Frontal cortex (tissue), 3 donors: ENCODE measurements at regions not wholly inside any gene's neighbourhood (a gene's known extent, or its start where the extent isn't known, plus 50 kb on each side); places are given as distances from the start of the nearest gene placed in this dataset.
"Not testable (repeated sequence)": the region's sequence is repeated elsewhere in the genome, so short reads cannot be mapped to it uniquely, and the experiment has no call there.

Experiments
- DNase-seq, 2 donors: peaks; one replicate each; pipeline ENCODE4 v3.0.0; 2012; ENCODE audit warnings: low spot score in 2 of 2
- FAIRE-seq: peaks from 2 replicates; lab custom pipeline; 2012; peaks lifted over from hg19 to GRCh38; lab: Jason Lieb, UNC
- donor health status: control.
- donor health status: control.
- donor health status: control.

DNA sequence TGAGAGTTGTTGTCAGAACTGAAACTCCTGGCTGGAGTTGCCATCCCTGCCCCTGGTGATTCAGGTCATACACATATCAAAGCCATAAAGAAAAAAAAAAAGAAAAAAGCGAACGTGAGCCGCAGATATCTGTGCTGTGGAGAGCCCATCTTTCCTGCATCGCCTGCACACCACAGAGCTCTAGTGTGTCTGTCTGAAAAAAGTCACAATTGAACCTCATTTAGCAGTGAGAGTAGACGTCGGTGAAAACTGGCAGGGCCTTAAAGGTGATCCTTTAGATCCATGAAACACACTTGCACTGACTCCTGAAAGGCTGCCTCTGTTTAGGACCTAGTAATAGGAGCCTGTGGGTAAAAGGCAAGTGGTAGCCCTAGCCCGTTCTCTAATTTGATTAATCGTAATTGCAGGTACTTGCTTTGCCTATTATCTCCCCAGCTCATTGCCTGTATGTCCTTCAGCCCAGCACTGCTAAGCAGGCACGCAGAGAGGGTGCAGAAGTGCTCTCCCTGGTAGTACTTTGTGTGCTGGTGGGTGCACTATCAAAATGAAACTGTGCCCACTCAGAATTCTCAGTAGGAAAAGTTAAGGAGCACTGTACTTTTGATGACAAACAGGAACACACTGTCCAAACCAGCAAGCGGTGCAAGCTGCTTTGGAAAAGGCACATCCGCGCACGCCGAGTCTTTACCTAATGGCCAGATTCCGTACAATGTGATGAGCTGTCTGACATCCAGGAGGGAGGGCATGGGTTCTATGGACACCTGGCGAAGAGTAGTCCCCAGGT is 103.5 kb upstream of the ASB18 start:
- FAIRE-seq: no peak
- no peak for DNase-seq

DNA sequence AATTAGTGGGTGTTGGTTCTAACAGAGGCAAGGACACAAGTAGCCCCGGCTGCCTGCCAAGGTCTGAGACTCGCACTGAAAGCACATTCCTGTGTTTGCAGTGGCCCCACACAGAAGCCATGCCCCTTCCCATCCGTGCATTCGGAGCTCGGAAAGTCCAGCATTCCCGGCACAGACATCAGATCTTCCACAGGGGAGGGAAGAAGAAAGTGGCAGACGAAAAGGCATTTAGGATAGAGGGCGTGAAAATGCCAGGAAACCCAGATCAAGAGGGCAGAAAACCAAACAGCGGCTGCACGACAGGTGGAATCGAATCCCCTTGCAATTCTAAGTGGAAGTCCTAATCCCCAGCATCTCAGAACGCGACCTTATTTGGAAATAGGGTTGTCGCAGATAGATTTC is 105.5 kb upstream of the ASB18 start:
- FAIRE-seq (no peak), DNase-seq (no peak)

DNA sequence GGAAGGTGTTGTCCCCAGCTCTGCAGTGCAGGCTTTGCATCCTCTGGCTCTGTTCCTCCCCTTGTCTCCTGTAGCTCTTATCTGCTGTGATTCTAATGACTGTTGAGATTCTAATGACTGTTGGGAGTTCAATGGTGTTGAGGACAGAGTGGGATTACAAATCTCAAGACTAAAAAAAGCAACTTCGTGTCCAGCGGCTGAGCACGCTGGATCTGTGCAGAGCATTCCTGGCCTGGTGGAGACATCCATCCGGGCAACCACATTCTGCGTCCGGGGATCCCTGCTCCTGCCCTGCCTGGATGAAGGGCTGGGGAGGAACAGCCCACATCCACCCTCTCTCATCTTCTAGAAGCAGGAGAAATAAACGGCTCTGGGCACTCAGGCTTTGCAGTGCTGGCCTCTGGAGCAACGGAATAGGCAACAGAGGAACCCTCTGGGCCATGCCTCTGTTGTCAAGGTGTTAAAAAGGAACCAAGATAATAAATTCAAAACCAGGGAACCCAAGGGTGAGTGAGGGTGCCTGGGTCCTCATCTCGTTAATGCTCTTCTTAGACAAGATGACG is 106.7 kb upstream of the ASB18 start:
- FAIRE-seq (no peak), DNase-seq (no peak)

DNA sequence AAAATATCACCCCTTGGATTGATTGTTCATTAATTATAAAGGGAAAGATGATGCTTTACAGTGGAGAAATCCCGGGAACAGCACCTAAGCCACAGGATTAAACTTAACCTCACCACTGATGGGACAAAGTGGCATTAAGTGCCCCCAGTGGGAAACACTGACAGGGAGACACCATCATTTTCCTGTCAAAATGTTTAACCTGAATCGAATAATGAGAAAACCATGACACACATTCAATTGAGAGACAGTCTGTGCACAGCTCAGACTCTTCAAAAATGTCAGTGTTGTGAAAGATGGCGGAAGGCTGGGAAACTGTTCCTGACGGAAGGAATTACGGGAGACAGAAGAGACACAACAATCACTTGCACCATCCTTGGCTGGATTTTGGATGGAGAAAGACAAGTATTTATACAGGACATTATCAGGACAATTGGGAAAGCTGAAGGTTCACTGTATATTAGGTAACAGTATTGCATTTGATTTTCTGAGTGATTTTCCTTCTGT is 111.8 kb upstream of the ASB18 start:
- FAIRE-seq (no peak), DNase-seq (no peak)

DNA sequence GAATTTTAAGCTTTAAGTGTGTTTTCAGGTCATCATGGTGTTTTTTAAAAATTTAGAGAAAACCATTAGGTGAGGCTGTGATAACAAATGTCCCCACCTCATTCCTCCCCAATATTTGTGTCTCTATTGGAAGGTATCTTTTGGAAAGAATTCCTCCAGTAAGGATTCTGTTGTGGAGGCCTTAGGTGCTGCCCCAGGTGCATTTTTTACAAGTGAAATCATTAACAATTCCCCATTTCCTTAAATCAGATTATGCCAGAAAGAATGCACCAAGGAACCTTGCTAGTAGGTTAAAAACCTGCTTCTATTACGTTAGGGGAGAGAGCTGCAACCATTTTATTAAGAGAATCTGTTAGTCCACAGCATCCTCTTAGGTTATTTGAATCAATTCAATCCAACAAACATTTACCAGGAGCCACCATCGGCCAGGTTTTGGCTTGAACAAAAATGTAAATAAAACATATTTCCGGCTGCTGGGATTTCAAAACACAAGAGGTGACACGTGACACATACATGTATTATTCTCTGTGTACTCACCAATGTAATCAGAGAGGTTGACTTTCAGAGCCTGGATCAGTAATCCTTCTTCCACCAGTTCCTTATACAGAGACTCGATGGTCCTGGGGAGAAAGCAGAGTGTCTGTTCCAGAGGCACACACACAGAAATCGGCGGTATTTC is 112.5 kb upstream of the ASB18 start:
- DNase-seq (no peak), FAIRE-seq (no peak)

DNA sequence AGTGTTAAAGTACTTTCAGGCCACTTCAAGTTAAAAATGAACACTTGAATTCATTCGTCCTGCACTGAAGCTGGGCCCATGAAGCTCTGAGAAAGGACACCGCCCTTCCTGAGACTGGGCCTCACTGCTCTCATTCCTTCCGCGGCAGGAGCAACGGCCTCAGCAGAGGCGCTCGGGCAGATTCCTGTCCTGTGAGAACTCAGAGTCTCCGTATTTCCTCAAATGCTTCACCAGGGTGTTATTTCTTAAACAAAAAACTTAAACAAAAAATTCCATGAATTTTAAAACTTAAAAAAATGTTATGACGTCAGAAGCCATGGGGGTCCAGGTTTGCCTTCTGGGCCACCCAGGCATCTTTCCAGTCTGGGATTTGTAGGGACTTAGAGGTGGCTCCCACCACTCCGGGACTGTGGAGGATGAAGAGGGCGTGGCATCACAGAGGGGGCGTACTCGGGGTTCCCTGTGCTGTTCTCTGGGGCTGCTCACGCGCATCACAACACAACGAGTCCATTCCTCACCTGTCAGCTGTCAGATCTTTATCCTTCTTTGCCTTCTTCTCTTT is 115.9 kb upstream of the ASB18 start:
- DNase-seq (no peak), FAIRE-seq (no peak)

DNA sequence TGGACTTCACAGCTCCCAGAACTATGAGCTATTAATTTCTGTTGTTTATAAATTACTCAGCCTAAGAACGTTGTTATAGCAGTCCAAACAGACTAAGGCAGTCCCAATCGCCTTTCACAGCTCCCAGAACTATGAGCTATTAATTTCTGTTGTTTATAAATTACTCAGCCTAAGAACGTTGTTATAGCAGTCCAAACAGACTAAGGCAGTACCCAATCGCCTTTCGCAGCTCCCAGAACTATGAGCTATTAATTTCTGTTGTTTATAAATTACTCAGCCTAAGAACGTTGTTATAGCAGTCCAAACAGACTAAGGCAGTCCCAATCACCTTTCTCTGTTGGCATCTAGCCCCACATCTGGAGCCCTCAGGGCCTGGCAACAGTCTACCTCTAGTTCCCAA is 117.0 kb upstream of the ASB18 start:
- DNase-seq, FAIRE-seq: not testable (repeated sequence)

DNA sequence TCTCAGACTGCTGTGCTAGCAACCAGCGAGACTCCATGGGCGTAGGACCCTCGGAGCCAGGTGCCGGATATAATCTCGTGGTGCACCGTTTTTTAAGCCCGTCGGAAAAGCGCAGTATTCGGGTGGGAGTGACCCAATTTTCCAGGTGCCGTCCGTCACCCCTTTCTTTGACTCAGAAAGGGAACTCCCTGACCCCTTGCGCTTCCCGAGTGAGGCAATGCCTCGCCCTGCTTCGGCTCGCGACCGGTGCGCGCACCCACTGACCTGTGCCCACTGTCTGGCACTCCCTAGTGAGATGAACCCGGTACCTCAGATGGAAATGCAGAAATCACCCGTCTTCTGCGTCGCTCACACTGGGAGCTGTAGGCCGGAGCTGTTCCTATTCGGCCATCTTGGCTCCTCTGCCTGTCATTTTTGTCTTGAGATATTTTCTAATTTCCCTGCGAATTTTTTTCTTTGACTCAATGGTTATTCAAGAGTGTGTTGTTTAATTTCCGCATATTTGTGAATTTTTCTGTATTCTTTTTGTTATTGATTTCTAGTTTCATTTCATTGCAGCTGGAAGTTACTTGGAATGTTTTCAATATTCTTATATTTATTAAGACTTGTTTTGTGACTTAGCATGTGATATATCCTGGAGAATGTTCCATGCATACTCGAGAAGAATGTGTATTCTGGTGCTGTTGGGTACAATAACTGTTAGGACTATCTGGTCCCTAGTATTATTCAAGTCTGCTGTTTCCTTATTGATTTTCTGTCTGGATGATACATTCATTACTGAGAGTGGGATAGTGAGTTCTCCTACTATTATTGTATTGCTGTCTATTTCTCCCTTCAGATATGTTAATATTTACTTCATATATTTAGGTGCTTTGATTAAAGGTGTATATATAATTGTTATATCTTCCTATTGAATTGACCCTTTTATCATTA is 125.3 kb upstream of the ASB18 start:
- DNase-seq, FAIRE-seq: not testable (repeated sequence)

DNA sequence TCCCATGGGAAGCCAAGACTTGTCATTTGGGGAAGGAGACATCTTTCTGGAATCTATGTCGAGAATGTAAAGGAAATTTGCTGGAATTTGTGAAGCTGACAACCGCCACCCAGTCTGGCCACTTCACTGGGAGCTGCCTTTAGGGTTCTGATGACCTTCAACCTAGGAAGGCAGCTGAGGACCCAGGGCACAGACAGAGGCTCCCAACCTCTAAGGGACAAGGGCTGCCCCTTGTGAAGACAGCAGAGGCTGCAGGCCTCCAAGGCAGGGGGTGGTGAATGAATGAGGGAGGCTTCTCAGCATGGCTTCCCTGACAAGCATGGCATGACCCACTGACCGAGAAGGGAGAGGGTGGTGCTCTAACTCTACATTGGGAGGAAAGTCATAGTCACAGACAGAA is 128.9 kb upstream of the ASB18 start:
- no peak for DNase-seq
- FAIRE-seq: no peak

DNA sequence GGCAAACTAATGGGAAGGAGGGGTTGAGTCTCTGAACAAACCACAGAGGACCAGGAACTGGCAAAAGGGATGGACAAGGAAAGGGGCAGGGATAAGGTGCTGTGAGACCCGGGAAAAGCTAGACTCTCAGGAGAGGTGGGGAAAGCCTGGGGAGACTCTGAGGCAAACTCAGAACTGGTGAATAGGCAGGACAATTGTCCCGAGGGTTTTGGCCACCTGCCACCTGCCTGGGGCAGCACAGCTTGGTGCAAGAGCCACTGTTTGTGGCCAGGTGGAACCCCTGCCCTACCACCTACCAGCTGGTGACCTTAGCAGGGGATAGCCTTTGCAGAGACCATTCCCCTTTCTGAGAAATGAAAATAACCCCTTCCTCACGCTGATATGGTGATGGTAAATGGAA is 129.4 kb upstream of the ASB18 start:
- DNase-seq (no peak), FAIRE-seq (no peak)

DNA sequence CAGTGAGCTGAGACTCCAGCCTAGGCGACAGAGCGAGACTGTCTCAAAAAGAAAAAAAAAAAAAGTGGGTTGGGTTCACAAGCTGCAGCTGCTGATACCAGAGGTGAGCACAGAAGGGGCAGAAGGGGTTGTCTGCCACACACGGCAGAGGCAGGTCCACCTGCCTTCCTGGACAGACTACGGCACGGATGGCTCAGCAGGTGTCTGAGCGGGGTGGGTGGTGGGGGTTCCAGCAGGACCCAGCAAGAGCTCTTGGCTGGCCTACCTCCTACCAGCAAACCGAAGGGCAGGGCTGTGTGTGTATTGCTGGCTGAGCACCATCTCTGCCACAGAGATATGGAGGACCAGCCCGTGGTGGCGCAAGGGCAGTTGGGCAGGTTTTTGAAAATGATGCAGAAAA is 130.4 kb upstream of the ASB18 start:
- no peak for FAIRE-seq

DNA sequence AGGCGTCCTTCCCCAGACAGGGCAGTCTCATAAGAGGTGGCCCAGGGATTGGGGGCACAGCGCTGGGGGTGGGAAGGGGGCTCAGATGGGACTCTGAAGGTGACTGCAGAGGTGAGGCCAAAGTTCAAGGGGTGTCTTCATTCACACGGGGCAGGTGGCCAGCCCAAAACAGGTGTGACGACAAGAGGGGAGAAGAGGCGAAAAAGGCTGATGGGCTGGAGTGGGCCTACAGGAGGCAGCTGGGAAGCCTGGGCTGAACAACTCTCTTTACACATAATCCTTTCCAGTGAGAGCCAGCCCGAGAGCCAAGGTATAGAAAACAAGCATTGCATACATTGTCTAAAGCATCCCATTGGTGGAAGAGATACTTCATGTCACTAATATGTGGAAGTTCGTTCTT is 130.9 kb upstream of the ASB18 start:
- DNase-seq: no peak
- no peak for FAIRE-seq

More for the DNA sequence above, 130.4 kb upstream of the ASB18 start:
- no peak for DNase-seq

DNA sequence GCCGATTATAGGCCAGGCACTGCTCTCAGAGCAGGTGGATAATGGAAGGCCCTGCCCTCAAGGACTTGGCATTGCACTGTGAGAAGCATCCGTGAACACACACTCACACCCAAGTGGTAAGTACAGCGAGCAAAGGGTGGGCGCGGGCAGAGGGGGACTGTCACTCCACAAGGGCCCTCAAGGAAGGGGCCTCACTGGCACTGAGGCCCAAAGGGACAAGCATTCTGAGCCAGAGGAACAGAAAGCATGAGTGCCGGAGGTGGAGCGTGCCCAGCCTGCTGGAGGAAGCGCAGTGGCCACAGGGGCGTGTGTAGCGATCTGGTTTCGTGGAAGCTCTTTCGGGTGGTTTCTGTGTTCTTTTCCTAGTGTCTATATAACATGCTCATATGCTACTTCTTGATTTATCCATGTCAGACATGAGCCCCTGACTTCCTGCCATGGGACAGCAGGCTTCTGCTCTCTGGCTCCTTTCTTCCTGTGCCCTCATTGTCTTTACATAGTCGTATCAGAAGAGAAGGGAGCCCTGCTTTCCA is 132.7 kb upstream of the ASB18 start:
- no peak for DNase-seq
- no peak for FAIRE-seq

DNA sequence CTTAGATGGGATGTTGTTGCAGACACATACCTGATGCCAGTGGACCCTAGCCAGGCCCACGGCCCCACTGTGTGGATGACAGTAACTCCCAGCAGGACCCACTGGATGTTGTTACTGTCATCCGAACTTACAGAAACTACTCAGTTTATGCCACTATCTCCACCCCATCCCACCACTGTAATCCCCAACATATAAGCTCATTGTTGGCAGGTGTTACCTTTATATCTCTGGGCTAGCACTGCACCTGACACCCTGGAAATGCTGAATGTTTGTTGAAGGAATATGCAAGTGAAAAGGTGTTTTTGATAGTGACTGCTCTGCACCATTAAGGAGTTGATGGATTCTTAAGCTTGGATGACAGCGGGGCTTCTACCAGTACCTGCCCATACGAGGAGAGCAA is 133.5 kb upstream of the ASB18 start:
- no peak for DNase-seq
- FAIRE-seq: no peak

DNA sequence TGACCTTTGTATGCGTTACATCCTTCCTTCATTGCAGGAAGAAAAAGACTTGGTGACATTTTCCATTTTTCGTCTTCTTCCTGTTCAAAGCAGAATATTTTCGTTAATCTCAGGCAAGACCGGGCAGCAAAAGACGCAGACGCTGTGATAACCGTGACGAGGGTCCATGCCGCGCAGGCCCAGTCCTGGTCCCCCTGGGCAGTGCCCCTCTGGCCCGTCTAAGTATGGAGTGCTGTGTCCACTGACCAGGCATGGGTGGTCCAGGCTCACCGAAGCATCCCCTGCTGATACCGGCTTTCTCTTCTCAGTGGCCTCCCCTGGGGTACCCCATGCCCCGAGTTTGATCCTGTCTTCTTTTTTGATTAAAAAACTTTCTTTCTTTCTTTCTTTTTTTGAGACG is 135.2 kb upstream of the ASB18 start:
- DNase-seq (no peak), FAIRE-seq (no peak)

DNA sequence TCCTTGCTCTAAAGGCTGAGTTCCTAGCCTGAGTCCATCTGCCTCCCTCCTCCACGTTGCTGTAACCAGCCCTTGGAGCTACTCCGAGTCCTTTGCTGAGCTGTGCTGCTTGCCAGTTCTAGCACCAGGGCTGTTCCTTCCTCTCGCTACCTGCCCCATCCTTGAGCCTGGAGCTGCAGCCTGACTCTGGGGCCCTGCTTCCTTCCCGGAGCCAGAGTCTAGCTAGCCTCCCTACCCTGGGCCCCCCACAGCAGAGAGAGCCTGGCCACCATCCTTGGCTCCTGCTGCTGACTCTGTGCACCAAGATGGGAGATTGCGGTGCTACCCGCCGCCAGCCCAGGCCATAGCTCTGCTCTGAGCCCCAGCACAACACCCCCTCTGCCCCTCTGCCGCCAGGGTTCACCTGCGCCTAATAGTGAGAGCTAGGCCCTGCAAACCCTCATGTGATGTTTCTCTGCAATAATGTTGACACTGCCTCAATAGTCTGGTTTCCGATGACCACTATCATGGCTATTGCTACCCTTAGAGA is 135.9 kb upstream of the ASB18 start:
- DNase-seq: no peak
- no peak for FAIRE-seq

DNA sequence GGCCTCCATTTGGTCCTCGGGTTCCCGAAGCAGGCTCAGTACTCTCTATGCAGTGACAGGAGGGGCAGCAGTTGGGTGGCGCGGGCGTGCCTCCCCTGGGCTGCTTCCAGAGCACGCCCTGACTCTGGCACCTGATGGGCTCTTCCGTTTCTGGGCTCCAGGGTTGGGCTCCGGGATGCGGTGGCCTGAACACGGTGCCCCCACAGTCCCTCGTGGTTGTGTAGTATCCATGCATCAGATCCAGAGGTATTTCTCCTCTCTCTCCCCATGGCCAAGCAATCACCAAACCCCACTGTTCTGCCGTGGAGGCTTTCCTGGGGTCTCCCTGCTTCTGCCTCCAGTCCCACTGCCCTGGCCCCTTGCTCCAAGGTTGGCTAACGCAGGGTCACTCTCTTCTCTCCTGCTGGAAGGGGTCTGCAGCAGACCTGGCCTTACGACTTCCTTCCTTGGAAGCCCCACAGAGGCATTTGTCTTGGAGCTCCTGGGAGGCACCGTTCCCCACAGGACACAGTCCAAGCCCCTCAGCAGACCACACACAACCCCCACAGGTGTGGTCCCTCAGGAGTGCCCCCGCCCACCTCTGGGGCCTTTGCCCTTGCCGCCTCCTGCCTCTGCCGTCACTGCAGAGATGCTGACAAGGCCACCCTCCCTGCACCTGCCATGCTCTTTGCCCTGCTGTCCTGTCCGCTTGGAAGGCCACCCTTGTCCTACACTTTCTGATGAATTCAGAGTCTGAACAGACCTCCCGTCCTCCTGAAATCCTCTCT is 136.6 kb upstream of the ASB18 start:
- FAIRE-seq: no peak
- no peak for DNase-seq

DNA sequence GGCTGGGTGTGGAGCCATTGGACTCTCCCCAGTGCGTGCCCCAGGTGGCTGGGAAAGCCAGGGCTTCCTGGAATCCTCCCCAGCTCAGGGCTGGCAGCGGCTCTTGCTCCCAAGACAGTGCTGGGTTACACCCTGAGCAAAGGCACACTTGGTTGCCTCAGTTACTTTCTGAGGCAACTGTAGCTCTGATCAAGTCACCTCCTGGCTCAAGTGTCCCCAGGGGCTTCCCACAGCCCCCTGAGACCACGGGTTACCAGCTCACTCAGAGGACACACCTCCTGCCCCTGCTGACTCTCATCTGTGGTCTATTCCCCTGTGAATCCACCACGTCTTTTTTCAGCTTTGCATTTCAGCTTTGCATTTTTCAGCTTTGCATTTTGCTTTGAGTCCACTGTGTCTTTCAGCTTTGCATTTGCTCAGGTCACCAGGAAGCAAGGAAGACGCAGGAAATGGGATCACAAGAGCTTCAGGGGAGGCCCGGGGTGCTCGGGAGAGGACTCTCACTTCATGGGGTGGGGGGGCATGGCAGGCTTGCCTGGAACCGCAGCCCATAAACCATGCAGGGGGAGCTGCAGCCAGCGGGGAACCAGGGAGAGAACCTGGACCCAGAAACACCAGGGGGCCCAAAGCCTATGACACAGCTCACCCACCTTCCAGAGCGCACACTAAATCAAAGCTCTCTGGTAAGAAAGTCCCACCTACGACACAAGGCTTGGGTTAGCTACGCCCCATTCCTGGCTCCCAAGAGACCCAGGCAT is 138.0 kb upstream of the ASB18 start:
- no peak for DNase-seq
- FAIRE-seq: no peak
